ENCODE measurements at regions not wholly inside any gene's neighbourhood (a gene's known extent, or its start where the extent isn't known, plus 50 kb on each side); places are given as distances from the start of the nearest gene placed in this dataset.
"Not testable (repeated sequence)": the region's sequence is repeated elsewhere in the genome, so short reads cannot be mapped to it uniquely, and the experiment has no call there.

DNA sequence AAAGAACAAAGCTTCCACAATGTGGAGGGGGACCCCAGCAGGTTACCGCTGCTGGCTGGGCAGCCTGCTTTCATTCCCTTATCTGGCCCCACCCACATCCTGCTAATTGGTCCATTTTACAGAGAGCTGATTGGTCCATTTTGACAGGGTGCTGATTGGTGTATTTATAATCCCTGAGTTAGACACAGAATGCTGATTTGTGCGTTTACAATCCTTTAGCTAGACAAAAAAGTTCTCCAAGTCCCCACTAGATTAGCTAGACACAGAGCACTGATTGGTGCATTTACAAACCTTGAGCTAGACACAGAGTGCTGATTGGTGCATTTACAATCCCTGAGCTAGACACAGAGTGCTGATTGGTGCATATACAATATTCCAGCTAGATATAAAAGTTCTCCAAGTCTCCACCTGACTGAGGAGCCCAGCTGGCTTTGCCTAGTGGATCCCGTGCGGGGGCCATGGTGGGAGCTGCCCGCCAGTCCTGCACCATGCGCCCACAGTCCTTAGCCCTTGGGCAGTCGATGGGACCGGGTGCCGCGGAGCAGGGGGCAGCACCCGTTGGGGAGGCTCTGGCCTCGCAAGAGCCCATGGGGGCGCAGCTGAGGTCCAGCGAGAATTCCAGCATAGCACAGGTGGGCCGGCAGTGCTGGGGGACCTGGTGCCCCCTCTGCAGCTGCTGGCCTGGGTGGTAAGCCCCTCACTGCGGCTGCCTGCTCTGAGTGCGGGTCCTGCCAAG, 88.8 kb upstream of the MYLIP start:
- DNase-seq = not testable (repeated sequence)

DNA sequence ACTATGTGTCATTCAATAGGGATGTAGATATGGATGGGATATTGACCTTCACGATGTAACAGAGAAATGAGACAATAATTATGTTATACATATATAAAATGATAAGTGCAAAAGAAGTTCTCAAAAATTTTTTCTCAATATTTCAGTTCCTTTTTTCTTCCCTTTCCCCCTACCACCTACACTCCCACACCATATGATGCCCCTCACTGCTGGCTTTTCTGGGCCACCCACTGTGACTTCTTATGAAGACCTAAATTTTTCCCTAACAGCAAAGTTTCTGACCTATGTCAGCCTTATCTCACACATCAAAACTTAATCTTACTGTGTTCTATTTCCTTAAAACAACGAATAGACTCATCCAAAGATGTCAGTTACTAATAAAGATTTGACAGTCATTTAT, 89.9 kb upstream of the MYLIP start:
- DNase-seq = no peak

DNA sequence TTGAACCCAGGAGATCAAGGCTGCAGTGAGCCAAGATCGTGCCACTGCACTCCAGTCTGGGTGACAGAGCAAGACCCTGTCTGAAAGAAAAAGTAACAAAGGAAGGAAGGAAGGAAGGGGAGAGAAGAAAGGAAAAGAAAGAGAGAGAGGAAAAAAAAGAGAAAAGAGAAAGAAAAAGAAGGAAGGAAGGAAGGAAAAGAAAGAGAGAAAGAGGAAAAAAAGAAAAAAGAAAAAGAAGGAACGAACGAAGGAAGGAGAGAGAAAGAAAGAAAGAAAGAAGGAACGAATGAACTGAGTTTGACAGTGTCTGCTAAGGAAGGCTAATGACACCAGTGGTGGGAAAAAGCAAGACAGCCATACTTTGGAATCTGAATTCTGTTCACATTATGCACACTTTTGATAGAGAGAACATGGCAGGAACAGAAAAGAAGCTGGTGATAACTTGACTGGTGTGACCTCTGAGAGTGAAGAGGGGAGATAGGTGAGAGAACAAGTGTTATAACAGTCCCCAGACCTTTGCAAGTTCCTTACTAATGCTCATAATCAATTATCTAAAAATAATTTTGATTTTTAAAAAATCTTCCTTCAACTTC, 93.3 kb upstream of the MYLIP start:
- no peak for DNase-seq

DNA sequence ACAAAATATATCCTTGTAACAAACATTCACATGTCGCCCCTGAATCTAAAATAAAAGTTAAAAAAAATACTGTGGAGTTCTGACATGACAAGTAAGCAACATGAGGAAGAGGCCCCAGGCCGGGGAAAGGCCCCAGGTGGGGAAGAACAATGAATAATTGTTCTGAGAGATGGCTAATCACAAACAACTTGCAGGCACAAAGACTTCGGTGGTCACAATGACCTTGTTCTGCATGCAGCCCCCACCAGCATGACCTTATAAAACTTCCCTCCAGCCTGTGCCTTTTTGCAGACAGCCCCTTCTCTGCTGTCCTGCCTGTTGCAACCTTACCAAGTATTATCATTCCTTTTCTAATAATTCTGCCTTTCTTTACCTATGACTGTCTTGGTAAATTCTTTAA, 95.7 kb upstream of the MYLIP start:
- DNase-seq = no peak

DNA sequence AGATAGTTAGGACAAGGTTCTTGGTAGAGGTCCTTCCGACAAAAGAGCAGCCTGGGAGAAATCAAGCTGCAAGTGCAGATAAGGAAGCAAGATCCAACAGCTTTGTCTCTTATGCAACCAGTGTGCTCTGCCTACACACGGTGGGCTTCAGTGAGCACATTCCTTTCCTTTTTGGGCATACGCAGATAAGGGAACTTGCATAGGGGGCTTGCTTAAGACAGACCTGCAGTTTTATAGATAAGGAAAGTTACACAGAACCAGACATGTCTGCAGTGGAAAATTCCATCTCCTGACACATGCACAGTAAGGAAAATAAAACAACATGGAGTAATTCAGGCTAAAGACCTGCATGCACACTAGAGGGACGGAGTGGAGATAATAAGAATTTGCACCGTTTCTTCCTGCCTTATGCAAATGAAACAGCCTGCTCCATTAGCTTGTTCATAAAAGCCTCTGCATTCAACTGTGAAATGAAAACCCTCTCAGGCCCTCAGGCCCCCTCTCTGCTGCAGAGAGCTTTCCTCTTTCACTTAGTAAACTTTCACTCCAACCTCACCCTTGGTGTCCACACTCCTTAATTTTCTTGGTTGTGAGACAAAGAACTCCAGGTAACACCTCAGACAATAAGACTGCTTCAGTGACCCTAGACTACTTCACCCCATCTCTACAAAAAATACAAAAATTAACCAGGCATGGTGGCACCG, 97.5 kb upstream of the MYLIP start:
- DNase-seq = no peak

DNA sequence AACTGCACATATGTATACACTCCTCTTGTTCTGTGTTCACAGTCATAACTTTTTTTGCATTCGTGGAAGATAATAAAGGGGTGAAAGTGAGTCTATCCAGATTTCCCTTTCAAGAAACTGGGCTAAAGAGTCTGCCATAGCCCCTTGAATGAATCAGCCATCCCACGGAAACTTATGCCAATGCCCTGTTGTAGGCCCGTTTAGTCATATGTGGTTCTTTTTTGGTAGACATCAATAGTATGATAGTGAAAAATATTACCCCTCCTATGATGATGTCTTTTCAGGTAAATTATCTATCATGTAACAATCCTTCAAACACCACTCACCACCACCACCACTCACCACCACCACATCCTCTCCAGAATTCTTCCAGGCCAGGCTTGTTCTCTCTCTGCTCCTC, 99.9 kb upstream of the MYLIP start:
- DNase-seq = no peak

DNA sequence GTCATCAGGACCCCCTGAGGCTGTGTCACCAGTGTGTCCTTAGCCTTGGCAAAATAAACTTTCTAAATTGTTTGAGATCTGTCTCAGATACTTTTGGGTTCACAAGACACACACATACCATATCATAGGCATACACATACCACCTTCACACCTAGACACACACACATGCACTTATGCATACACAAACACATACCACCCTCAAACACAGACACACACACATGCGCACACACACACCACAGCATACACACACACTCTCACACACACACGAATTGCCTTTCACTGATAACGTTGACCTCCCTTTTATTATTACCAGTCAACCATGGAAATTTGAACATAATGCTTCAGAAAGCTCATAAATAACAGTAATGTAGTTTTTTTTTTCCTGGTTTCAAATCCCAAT, 108.6 kb upstream of the MYLIP start:
- no peak for DNase-seq

DNA sequence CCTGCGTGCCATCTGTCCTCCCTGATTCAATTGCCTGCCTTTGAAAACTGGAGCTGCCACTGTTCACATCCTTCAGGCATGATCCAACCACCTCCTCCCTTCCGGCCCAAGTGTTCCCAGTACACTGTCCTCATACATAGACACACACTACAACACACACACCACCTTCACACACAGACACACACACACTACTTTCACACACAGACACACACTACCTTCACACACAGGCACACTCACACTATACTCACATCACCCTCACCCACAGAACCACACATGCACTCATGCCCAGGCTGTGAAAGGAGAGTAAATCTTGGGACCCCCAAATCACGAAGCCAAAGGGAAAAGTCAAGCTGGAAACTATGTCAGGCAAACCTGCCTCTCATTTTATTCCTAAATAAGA, 109.4 kb upstream of the MYLIP start:
- no peak for DNase-seq

DNA sequence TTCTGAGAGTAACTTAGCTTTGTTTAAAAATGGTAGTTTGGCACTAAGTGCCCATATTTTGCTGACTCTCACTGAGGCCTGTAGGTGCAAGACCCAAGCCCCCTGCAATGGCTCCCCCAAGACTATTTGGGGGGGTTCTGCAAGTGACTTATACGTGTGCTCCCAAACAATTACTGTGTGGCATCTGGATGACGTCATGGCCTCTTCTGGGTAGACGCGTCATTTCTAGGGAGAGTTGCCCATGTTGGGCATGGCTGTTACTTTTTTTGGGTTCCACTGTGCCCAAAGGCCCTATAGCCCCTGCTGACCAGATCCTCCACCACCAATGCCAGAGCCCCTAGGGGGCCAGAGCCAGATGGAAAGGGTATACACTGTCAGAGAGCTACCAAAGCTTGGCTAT, 110.3 kb upstream of the MYLIP start:
- no peak for DNase-seq

DNA sequence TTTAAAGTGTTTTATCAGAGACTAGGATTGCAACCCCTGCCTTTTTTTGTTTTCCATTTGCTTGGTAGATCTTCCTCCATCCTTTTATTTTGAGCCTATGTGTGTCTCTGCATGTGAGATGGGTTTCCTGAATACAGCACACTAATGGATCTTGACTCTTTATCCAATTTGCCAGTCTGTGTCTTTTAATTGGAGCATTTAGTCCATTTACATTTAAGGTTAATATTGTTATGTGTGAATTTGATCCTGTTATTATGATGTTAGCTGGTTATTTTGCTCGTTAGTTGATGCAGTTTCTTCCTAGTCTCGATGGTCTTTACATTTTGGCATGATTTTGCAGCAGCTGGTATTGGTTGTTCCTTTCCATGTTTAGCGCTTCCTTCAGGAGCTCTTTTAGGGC, 114.6 kb upstream of the MYLIP start:
- DNase-seq = not testable (repeated sequence)

DNA sequence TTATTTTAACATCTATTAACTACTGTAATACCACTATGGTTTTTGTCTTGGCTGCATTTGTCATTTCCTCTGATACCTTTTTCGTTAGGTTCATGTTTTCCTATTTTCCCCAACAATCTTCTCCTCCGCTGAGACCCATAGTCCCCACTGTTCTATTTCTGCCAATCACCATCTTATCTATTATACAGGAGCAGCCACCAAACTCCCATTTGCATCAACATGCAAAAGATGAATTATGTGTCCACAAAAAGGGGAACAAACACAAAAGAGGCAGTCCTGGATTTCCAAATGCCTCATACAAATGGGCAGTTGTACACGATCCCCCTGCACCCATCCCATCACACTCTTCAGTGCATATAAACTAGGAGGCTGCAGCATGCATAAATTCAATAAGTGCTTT, 121.7 kb upstream of the MYLIP start:
- no peak for DNase-seq

DNA sequence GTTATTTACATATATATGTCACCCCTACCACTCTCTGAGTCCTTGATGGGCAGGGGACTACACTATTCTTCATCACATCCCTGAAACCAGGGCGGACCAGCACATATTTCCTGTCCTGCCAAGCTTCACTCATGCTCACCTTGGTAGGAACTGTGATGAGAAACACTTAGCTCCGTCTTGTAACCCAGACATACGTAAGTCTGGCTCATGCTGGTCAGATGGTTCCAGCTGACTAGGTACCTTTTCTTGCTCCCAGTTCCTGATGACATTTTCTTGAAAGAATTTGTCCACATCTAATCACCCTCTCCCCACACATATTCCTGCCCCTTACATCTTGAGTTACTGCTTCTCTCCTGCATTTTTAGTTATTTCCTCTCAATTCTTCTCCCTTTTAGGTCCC, 122.2 kb upstream of the MYLIP start:
- no peak for DNase-seq

DNA sequence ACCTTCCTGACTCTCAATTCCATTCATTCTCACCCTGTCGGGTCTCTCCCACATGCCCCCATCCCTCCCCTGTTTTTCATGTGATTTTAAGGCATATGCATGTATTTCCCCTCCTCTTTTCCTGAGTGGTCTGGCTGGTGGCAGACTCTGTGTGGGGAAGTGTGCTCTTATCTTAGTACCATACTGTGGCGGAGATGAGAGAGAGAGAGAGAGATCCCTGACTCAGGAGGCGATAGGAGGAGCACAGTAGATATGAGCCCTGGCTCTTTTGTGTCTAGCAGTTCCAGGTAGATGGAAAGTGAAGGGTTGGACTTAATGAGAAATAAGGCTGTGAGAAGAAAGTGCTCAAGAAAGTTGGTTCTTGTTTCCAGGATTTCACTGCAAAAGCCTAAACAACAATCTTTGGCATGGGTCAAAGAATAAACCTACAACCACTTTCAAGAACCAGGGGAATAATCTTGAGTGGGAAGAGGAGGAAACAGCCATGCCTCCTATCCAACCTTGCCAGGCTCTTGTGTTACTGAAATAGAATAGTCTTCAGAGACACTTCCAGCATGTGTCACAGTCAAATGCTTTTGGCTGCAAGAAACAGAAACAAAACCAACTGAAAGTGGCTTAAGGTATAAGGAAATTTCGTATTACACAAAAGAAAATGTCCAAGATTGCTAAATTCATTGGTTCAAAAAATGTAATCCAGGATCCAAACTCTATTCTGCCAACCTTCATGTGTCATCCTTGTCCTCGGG, 123.8 kb upstream of the MYLIP start:
- no peak for DNase-seq

DNA sequence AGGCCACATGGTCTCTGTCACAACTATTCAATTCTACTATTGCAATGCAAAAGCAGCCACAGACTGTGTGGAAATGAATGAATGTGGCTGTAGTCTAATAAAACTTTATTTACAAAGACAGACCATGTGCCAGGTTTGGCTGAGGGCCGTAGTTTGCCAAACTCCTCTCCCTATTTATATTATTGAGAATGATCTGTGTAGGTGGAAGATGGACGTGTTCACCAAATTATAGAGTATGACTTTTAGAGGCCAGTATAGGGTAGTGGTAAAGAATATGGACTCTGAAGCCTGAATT, 125.7 kb upstream of the MYLIP start:
- DNase-seq = no peak

DNA sequence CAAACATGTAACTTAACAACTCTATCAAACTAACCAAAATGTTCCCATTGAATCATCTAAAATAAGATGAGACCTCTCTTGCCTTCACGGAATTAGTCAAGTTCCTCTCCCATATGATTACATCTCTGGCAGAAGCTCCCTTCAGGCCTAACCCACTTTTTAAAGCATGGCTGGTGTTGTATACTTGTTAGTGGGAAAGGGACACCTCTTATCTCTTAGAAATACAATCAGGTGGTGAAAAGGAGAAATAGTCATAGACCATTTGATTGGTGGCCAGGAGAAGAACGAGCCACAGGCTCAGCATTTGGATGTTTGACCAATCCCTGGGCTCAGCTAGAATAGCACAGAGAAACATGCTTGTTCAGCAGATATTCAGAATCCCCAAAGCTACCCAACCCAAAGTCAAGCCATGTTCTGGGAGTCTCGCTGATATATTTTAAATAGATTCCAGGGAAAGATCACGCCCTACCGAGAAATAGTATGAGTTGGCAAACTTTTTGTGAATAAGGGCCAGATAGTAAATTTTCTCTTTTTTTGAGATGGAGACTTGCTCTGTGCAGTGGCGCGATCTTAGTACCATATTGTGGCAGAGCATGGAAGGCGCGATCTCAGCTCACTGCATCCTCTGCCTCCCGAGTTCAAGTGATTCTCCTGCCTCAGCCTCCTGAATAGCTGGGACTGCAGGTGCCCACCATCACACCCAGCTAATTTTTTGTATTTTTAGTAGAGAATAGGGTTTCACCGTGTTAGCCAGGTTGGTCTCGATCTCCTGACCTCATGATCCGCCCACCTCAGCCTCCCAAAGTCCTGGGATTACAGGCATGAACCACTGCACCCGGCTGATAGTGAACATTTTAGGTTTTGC, 126.3 kb upstream of the MYLIP start:
- DNase-seq = no peak

DNA sequence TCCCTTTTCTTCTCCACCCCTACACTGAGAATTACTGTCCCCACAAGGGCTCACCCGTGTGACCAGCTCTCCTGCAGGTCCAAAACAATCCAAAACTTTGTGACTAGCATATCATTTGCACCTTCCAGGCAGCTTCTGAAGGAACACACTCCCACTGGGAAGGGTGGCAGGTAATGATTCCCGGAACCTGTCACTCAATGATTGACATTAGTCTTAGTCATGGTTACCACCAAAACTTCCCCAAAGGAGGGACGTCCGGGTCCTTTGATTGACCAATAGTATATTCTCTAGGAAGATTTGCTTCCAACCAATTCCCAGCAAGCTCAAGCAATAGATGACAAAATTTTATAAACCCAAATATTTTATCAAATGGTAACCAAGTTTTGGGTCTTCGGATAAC, 127.7 kb upstream of the MYLIP start:
- no peak for DNase-seq

DNA sequence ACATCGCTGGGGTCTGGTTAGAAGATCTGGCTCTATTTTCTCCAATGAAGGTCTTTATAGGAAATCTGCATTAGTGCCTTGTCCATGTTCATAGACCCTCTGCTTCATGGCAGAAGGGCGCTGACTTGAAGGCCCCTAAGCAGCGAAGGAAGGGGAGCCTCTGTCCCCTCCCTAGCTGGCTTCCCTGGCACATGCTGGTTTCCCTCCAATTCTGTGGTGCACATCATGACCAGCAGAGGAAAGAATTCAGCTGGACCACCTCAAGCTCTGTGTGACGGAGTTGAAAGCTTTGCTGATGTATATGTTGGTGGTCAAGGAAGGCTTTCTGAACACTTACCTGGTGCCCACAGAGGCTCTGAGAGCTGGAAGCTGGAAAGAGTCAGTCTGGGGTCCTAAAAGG, 129.7 kb upstream of the MYLIP start:
- no peak for DNase-seq

DNA sequence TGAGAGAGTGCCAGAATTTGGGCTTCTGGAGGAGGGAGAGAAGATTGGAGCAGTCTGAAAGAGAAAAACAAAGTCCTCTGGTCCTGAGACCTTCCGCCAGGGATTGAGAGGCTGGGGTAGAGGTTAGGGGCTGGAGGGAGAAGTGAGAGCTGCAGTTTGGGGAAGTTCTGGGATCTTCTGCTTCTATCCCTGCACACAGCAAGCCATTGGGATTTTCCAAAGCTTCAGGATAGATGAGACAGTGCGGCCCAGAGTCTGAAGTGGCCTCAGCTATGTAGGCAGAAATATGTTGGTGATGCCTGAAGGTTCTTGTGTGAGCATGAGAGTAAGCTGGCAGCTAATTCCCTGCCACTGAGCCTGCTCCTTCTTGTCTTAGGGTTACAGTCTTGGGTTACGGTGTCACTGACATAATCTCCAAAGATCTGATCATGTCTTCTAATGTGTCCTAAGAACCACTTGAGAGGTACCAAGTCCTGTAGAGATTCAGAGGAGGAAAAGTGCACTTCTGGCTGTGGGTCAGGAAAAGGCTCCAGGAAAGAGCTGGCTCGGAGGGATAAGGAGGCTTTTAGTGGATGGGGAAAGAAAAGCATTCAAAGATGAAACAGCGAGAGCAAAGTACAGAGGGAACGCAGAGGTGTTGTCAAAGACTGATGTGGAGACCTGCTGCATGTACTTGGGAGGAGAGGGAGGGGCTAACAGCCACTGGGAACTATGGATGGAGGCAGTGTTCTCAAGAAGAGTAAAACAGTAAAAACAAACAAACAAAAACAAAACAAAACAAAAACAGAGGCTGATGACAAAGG, 131.1 kb upstream of the MYLIP start:
- DNase-seq = no peak

DNA sequence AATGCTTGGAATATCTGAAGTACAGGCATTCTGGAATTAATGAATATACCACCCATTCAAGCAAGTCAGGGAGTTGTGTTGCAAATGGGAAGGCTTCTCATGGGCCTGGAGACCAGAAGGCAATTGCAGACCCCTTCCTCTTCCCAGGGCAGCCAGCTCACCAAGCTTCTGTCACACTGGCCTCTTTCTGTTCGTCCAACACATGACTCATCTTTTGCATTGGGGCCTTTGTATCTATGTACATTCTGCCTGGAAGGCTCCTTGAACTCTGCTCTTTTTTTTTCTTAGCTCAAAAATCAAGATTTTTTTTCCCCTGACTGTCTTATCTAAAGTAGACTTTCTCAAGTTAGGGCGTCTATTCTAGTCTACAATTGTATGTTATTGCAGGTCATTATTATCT, 132.9 kb upstream of the MYLIP start:
- no peak for DNase-seq

DNA sequence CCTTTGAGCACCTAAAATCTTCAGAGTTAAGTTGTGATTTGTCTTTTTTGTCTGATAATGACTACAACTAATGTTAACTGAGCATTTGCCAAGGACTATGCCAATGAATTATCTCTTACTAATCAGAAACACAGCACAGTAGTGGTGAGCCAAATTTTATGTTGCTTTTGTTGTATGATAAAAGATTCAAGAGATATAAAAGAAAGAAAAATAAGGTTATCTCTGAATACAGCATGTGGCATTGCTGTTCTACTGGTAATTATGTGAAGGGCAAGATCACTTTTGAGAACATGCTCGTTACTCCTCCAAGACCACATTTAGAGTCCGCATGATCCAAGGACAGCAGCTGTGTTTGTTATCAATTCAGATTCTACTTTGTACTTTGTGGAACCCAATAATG, 133.4 kb upstream of the MYLIP start:
- no peak for DNase-seq

DNA sequence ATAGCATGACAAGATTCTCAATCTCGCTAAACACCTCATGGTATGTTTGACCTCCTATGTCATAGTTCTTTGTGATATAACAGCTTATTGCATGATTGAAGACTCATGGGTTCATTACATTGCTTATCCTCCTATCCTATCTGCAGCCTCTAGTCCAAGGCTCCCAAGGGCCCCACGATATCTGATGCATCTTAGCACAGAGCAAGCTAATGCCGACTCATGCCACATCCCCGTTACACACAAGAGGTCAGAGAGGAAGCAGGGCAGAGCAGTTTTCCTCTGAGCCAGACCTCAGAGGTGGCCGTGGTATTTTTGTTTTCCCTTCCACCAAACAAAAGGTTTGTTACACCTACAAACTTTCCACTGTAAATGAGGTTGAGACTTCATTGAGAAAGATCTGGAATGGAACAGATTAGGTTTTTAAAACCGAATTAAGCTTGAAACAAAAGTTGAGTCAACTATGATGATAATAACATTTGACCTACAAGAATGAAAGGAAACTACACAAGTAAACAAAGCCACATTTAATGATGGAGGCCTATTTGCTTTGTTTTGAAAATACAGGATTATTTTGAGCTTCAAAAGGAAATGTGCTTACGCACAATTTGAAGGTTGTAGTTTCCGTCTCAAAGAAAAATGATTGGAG, 133.9 kb upstream of the MYLIP start:
- DNase-seq = no peak

Measured in activated naive CD4-positive, alpha-beta T cell (primary cell).